Panc1 (cell line): ENCODE measurements at regions not wholly inside any gene's neighbourhood (a gene's known extent, or its start where the extent isn't known, plus 50 kb on each side); places are given as distances from the start of the nearest gene placed in this dataset.

Experiments used
- CTCF ChIP-seq: fragments of 450-650 bp; IDR thresholded peaks from 2 replicates; pipeline ENCODE4 v1.5.1; 2017; ENCODE audit warnings: mild to moderate bottlenecking
- POLR2AphosphoS5 ChIP-seq: IDR thresholded peaks from 2 replicates; pipeline ENCODE4 v1.6.1; 2012; ENCODE audit warnings: mild to moderate bottlenecking, low read depth, low read length, moderate library complexity
- REST ChIP-seq, 2 experiments: IDR thresholded peaks; 2 replicates each; pipeline ENCODE4 v1.6.1; 2011 to 2012; ENCODE audit warnings: low read depth in 2 of 2, control low read depth in 1 of 2, low read length in 1 of 2, mild to moderate bottlenecking in 1 of 2, moderate library complexity in 1 of 2; ENCODE audit not compliant: insufficient read depth in 1 of 2
- SIN3A ChIP-seq: IDR thresholded peaks from 2 replicates; pipeline ENCODE4 v1.6.1; 2012; ENCODE audit warnings: low read depth, mild to moderate bottlenecking, low read length, moderate library complexity, borderline replicate concordance; ENCODE audit not compliant: insufficient read depth
- TCF7L2 ChIP-seq: IDR thresholded peaks from 2 replicates; pipeline ENCODE4 v1.6.1; 2011; ENCODE audit warnings: mild to moderate bottlenecking, low read depth, low read length, inconsistent platforms

- TF ChIP-seq REST (IDR thresholded peaks at IDR 0.05; ENCODE audit: insufficient read depth in 1 of 2, low read depth in 2 of 2, low read length in 1 of 2), result no peak
- no peak for TF ChIP-seq CTCF
- no peak for TF ChIP-seq TCF7L2
- no peak for TF ChIP-seq SIN3A
- TF ChIP-seq POLR2AphosphoS5, result no peak
Observed at GRCh38 chr9:107770716-107771115, 281.1 kb upstream of the KLF4 start.
